Body of pancreas (tissue), 4 donors: ENCODE measurements at regions not wholly inside any gene's neighbourhood (a gene's known extent, or its start where the extent isn't known, plus 50 kb on each side); places are given as distances from the start of the nearest gene placed in this dataset.

Experiments
- POLR2A ChIP-seq, 3 donors: fragments of 450-650 bp; IDR thresholded peaks; one replicate each; pipeline ENCODE4 v1.6.1; 2016; ENCODE audit warnings: antibody characterized with exemption in 3 of 3, mild to moderate bottlenecking in 2 of 3
- TF ChIP-seq, protein P1 (sequence below), 7 experiments: fragments of 450-650 bp in 4 of 7; fragments of 200-600 bp in 3 of 7; sonication (generic) in 3 of 7; IDR thresholded peaks; one replicate each; pipeline ENCODE4 v1.5.1; 2016 to 2019; ENCODE audit warnings: antibody characterized with exemption in 7 of 7

DNA sequence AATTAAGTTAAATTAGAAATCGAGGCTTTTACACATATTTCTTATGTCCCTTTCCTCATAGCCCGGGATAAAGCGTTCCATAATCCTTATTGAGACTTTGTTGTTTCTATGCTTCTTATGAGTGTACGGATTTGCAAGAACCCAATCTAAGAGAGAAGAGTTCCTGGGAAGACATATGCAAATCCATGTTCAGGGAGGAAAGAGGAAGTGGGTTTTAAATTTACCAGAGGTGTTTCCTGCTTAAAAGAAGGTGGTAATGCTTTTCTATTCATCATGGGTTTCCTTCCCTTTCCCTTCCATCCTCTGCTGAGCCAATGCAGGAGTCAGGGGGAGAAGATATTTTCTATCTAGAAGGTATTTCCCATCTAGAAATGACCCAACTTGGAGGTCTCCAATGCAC is 345.8 kb downstream of the ZNF516 start:
- no peak for TF ChIP-seq POLR2A (IDR thresholded peaks at IDR 0.05)
- TF ChIP-seq, protein P1, sequence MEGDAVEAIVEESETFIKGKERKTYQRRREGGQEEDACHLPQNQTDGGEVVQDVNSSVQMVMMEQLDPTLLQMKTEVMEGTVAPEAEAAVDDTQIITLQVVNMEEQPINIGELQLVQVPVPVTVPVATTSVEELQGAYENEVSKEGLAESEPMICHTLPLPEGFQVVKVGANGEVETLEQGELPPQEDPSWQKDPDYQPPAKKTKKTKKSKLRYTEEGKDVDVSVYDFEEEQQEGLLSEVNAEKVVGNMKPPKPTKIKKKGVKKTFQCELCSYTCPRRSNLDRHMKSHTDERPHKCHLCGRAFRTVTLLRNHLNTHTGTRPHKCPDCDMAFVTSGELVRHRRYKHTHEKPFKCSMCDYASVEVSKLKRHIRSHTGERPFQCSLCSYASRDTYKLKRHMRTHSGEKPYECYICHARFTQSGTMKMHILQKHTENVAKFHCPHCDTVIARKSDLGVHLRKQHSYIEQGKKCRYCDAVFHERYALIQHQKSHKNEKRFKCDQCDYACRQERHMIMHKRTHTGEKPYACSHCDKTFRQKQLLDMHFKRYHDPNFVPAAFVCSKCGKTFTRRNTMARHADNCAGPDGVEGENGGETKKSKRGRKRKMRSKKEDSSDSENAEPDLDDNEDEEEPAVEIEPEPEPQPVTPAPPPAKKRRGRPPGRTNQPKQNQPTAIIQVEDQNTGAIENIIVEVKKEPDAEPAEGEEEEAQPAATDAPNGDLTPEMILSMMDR (IDR thresholded peaks at IDR 0.05), result no peak
